HG03354 (cell line): ENCODE measurements at regions not wholly inside any gene's neighbourhood (a gene's known extent, or its start where the extent isn't known, plus 50 kb on each side); places are given as distances from the start of the nearest gene placed in this dataset.

ENCODE experiments used
- ATAC-seq: cut with Tn5 transposase; IDR thresholded peaks from one replicate; pipeline ENCODE4 v1.9.1; 2021; ENCODE audit warnings: mild to moderate bottlenecking; ENCODE audit not compliant: unreplicated experiment, poor library complexity, severe bottlenecking

DNA sequence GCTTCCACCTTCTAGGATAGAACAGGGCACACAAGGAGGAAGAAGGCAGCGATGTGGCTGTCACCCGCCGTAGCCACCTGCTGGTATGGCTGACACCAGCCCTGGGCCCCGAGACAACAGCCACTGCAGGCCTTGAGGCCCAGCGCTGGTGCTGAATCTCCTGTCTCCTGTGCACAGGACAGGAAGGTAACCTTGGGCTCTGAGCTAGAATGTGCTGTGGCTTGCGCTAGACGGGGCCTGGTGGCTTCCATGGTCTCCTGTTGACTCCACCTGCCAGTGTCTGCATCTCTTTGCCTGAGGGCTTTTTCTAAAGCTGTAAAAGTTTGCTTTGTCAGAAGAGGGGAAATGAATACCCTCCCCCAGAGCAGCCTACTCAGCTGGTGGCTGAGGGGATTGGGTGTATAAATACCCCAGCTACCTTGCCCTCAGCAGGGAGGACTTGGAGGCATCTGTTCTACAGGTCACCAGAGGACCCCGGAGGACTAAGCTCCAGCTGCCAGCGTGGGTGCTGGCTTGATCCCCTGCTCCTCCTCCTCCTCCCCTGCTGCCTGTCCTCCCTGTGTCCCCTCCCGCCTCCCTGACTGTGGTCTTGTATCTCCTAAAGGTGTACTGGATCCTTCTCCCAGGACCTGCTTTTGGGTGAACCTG, 76.1 kb upstream of the SDK2 start:
- ATAC-seq, result no peak

DNA sequence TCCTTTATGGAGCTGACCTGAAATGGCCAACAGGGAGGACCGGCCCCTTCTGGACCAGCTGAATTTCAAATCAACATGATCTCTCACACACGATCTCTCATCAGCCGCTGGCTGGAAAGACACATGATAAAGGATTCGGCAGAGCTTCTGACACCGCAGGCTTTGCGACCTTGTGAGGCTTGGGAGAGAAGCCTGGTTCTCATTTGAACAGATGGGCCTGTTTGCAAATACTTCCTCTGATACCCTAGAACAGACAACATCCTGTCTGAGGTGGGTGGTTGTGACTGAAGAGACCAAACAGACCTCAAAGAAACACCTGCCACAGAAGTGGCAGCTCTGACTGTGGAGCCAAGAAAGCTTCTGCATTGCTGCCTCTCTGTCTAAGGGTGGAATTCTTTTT, 77.9 kb upstream of the SDK2 start:
- ATAC-seq, result no peak

DNA sequence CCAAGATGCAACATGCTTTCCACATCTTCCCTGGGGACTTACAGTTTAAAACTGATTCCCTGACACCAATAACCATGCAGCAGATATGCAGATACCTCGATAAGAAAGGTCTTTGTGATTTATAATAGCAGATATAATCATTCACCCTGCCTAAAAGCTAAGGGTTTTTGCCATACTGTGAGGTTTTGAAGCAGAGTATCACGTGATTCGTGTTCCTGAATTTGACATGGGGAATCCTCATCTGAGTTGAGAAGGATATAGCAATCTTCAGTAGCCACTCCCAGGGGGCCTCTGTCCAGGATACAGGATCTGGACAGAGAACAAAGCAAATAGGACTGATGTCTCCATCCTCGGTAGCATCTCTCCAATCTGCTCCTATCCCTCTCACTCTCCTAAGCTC, 79.1 kb upstream of the SDK2 start:
- ATAC-seq, result no peak

DNA sequence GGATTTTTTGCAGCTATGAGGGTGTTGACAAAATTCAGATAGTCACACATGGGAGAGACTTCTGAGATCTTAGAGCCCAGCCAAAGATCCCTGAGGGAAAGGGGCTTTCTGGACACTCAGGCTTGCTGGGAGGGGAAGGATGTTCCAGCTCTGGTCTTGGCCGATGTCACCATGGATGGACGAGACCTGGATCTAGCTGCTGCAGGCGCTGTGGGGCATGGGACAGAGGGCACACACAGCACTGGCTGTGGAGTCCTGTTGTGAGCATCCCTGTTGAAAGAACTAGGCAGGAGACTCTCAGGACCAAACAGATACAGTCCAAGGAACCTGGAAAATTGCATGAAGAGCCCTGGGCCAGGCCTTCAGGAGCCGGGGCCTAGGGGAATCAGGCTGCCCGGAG, 80.1 kb upstream of the SDK2 start:
- ATAC-seq, result no peak

DNA sequence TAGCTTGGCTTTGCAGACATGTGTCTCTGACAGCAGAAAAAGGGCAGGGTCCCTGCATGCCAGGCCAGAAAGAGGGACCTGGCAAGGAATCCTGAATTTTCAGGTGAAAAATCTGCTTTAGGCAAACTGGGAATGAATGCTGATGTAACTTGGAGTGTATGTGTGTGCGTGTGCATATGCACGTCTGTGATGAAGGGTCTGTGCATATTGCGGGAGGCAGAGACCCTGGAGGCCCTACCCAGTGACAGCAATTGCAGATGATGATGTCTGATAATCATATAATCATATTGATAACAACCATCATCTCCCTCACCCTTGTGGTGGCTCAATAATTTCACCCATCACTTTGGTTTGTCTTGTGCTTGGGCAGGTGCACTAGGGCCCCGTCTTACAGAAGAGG, 80.7 kb upstream of the SDK2 start:
- no peak for ATAC-seq

DNA sequence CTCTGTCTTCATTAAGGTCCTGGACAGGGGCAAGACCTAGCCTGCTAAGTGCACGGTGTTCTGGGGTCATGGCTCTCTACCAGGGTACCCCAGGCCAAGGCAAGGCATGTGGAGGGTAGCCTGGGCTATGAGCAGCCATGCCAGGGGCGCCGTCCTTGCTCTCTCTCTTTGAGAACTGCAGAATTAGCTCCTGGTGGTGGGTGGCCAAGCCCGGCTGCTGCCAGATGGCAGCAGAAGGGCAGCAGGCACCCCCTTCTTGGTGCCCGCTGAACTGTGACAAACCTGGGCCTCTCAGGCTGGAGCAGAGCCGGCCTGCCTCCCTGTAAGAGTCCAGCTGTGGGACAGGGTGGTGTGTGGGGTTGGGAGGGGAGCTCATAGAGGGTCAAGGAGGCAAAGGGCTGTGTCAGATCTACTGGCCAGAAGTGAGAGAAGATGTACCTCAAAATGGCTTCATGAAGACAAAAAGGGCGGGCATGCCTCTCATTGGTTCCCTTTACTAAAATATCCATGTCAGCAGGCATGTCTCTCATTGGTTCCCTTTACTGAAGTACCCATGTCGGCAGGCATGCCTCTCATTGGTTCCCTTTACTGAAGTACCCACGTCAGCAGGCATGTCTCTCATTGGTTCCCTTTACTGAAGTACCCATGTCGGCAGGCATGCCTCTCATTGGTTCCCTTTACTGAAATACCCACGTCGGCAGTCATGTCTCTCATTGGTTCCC, 81.7 kb upstream of the SDK2 start:
- ATAC-seq, result no peak

DNA sequence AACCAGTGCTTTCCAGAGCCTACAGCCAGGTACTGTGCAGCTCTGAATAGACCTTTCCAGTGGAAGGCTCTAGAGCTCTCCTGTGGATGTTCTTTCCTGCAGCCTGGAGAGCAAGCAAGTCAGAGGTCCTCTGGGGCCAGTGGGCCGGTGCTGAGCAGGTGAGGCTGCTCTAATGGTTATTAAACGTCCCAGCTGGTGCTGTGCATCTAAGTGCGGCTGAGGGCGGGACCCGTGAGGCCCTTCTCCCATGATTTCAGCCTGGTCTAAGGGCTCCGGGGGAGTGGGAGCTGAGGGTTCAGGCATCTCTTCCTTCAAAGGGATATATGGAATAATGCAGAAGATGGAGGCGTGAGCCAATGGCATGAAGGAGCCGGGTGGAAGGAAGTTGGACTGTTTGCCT, 83.7 kb upstream of the SDK2 start:
- ATAC-seq, result no peak

DNA sequence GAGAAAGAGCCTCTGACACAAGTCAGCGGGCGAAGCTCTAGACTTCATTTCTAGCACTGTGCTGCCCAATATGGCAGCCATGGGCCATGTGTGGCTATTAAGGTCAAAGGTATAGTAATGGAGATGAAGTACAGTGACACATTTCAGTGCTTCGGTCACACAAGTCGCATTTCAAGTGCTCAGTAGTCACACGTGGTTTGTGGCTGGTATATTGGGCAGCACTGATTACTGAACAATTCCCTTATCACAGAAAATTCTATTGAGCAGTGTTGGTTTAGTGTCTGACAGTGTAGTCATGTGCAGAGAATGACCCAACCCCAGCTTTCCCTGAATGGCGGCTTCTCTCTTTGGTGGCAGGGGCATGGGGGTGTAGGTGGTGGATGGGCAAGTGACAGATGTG, 84.9 kb upstream of the SDK2 start:
- no peak for ATAC-seq

DNA sequence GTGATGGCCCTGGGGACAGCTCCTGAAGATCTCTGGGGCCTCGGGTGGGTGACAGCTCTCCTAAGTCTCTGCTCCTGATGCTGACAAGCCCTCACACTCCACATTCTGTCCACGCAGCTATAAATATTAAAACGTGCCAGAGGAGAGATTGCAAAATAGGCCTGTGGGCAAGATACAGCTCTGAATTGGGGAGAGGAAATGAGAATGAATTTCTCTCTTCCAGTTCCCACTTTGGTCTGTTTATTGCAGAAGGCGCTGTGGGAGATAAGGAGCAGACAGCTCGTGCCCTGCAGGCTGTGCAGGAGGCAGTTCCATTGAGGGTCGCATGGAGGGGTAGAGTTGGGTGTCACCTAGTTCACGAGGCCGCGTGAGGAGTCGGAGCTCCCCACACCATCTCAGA, 87.5 kb upstream of the SDK2 start:
- no peak for ATAC-seq

DNA sequence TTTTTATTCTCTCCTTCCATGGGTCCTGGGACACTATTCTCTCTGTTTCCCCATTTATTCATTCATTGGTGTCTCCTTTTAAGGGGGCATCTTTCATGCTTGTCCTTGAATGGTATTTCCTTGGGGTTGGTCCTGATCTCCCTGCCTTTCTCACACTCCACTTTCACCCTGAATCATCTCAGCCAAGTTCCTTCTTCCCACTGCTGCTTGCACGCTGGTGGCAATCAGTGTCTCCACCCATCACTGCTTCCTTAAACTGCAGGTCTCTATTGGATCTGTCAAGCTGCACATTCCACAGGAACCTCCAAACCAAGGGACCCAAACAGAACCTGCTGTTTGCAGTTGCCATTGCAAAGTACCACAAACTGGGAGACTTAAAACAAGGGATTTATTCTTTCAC, 89.3 kb upstream of the SDK2 start:
- no peak for ATAC-seq

DNA sequence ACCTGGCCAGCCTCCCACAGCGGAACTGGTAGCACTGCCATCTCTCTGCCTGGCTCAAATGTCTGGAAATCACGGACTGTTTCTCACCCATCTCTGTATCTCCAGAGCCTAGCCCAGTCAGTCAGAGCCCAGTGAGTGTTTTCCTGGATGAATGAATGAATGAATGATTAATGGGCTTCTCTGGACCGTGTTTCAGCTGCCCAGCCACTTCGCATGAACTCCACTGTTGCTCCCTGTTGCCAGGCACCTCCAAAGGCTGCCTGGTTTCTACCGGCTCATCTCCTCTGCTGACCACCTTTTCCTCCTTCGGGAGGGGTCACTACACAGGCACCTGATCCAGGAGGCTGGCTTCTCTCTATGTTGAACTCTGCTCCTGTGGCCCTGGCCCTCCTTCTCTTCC, 91.0 kb upstream of the SDK2 start:
- ATAC-seq, result no peak

DNA sequence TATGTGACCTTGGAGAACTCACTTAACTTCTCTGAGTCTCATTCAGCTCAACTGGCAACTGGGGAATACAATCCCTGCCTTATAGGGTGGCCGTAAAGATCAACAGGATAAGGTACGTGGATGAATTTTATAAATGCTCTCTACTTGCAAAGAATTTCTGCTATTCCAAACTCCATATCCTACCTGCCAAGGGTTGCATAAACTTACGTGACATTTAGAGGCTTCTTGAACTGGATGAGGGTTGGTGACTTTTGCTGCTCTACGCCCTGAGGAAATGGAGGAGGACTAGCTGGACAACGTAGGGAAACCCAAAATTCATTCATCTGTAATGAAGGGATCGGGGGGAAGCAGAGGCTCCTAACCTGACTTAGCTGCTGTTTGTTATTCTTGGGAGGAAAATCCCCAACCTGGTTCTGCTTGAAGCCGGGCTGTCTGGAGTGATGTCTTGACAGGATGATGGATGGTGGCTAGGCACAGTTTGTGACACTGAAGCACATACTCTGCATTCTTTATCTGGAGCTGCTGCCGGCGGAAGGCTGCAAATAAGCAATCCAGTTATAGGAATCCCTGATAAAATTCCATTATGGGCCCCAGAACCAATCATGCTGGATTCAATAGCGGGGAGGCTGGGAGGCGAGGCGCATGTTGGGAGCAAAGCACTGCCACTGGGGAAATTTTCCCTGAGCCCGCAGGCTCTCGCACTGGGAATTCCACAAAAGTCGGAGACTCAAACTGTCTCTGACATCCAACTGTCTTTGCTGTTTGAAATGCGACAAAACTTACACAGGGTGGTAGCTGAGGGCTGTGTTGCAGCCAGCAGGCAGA, 94.7 kb upstream of the SDK2 start:
- ATAC-seq, result no peak

DNA sequence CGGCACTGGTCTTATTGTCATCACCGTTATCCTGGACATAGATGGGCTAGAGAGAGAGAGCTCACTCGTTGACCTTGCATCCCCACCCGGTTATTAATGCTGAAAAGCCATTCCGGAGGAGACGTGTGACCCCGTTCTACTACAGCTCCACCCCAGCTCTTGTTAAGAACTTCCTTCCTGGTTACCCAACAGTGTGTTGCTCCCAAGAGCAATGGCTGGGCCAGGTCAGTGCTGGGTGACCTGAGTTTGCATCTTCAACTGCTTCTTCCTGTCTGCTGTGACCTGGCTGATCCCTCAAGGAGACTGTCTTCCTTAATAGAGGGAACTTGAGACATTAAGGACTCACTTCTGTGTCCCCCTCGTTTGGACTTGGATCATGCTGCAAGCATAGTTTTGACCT, 96.1 kb upstream of the SDK2 start:
- ATAC-seq, result no peak

DNA sequence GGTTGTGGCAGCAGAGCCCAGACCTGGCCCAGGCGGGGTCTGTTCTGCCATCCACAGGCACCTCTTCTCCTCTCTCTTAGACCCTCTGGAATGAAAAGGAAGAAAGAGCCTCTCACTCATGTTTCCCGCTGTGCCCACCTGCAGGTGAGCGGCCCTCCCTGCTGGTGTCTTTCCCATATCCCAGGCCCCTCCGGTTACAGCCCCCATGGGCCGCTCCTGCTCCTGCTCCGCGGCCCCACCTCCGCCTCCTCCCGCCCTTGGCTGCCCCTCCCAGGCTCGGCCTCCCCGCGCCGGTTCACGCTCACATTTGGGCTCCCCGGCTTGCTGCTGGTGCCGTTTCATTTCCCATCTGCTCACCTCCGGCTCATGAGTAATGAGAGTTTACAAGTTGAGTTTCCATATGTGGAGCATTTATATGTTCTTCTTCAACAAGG, 98.7 kb upstream of the SDK2 start:
- ATAC-seq, result no peak

DNA sequence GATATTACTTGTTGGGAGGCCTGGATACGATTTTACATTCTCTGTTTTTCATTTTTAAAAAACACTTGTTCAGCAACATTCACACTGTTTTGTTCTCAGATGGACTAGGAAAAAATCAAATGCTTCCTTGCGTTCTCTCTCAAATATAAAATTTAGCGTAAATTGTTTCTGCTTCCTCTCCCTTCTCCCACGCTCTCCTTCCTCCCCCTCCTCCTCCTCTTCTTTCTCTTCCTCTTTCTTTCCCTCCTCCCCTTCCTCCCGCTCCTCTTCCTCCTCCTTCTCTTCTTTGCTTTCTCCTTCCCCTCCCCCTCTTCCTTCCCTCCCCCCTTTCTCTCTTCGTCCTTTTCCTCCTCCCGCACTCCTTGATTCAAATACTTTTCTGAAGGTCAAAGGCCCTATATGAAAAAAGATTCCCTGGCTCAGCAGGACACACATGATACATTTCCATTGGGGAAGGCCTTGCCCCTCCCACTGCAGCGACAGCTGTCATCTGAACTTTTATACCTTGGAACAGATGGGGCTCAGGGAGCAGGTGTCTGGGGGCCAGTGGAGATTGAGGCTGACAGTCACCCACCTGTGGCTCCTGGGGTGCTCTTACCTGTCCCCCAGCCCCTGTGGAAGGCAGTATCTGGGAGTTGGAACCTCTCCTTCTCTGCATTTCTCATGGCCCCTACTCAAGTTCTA, 99.4 kb upstream of the SDK2 start:
- no peak for ATAC-seq

DNA sequence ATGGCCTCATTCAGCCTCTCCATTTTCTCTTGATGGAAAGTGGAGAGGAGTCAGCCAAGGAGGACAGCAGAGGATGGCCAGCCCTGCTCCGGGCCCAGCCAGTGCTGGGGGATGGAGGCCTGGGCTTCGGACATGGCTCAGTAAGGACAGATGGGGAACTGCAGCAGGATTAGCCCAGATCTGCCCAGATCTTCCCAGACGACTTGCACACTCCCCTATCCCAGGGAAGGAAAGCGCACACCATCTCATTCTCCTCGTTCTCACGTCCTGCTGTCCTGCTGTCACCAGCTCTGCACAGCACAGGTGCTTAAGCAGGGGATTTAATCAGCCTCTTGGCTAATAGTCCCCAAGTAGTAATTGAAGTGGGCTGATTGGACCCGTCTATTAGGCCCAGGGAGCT, 100.2 kb upstream of the SDK2 start:
- no peak for ATAC-seq

DNA sequence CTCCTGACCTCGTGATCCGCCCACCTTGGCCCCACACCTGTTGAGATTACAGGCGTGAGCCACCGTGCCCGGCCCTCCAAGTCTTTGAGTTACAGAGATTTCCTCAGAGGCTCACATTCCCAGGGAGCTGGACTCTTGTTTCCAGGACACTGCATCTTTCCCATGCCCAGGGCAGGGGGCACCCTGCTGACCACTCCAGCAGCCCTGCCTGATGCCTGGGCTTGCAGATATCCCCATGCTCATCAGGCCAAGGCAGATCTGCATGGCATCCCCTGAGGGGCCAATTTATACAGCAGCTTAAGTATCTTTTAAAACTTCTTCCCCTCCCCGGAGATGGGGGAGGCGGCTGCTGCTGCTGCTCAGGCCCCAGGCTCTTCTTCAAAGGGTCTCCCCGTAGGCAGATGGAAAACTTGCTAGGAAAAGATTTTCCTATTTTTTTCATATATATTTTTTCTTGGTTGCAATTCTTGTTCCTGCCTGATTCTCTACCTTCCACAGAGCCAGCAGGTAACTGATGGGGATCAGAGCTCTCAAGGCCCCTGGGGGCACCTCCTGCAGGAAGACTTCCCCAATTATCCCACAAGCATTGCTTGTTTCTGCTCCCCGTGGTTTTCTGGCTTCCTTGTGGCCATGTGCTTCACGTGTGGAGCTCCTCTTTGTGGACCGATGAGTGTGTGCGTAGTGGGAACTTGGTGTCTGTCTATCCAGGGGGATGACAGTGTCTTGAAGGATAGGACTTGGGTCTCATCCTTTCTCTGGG, 102.2 kb upstream of the SDK2 start:
- no peak for ATAC-seq

DNA sequence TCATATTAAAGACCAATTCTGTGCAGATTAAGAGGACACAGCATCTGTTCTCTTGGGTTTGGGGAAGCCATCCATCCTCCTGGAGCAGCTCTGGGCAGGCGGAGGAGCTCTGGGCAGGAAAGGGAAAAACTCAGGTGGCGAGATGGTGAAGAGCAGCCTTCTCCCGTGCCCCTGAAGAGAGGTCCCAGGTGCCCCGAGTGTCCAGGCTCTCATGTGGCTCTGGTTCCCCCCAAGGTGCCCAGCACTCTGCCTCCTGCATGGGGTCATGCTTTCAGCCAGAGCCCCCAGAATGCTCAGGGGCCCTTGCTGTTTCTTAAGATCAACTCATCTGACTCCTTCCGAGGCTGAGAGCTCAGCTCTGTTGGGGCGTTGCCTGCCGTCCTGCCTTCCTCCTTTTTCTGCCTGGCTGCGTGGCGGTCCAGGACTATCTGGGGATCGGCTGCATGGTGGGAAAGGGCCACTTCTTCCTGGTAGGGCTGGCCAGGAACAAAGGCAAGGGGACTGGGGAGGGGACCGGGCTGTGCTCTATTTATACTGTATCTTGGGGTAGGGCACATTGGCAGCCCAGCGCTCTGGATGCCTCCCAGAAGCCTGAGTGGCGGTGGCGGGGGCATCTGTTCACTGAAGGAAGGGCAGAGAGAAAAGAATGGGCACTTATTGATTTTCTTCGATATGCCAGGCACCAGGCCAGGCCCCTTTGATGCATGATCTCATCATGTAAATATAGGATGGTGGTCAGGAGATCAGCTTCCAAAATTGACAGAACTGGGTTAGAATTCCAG, 103.2 kb upstream of the SDK2 start:
- ATAC-seq, result no peak

DNA sequence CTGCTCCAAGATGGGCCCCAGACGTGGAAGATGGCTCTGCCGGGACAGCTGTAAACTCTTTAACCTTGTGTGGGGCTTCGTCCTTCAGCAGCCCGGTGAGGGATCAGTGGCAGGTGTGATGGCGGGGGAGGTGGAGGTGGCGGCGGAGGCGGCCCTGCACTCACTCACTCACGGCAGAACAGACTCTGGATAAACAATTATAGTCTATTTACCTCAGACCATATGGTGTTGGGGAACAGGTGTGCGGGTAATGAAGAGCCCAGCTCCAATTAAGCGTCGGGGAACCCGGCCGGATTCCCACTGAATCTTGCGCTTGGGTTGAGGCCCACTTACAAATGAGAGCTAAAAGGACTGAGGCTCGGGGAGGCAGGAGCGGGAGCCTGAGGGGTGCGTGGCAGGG, 104.3 kb upstream of the SDK2 start:
- no peak for ATAC-seq
